Neural cell (in vitro differentiated cells): ENCODE measurements at regions not wholly inside any gene's neighbourhood (a gene's known extent, or its start where the extent isn't known, plus 50 kb on each side); places are given as distances from the start of the nearest gene placed in this dataset.
"Not testable (repeated sequence)": the region's sequence is repeated elsewhere in the genome, so short reads cannot be mapped to it uniquely, and the experiment has no call there.

Experiments used
- H2AFZ ChIP-seq: fragments of 200-600, 300-800 bp; sonication (generic), shearing (Covaris generic); 2 replicates; pipeline ENCODE4 v1.6.0; 2014; ENCODE audit warnings: low read depth, mild to moderate bottlenecking, antibody characterized with exemption, low read length, moderate library complexity
- H3F3A ChIP-seq: fragments of 200-600 bp; shearing (Covaris generic); 2 replicates; pipeline ENCODE4 v1.6.1; 2016; ENCODE audit warnings: mild to moderate bottlenecking, moderate library complexity, mixed read lengths, antibody characterized with exemption, low read length; ENCODE audit not compliant: insufficient read depth, poor library complexity, severe bottlenecking
- H3K27ac ChIP-seq: fragments of 200-600, 300-800 bp; sonication (generic), shearing (Covaris generic); 2 replicates; pipeline ENCODE4 v1.5.1; 2014; ENCODE audit warnings: mild to moderate bottlenecking, low read length, moderate library complexity
- H3K27me3 ChIP-seq: fragments of 300-800, 200-600 bp; sonication (generic), shearing (Covaris generic); 2 replicates; pipeline ENCODE4 v1.6.0; 2014; ENCODE audit warnings: mild to moderate bottlenecking, low read depth, low read length, moderate library complexity; ENCODE audit not compliant: insufficient read depth
- H3K36me3 ChIP-seq: fragments of 300-800, 200-600 bp; sonication (generic), shearing (Covaris generic); 2 replicates; pipeline ENCODE4 v1.5.1; 2014; ENCODE audit warnings: mild to moderate bottlenecking, antibody characterized with exemption, low read length, moderate library complexity; ENCODE audit not compliant: insufficient read depth
- H3K4me2 ChIP-seq: fragments of 300-800, 200-600 bp; sonication (generic), shearing (Covaris generic); 2 replicates; pipeline ENCODE4 v1.6.0; 2014; ENCODE audit warnings: mild to moderate bottlenecking, low read length
- H3K4me3 ChIP-seq: fragments of 300-800, 200-600 bp; sonication (generic), shearing (Covaris generic); 2 replicates; pipeline ENCODE4 v1.5.1; 2014; ENCODE audit warnings: mild to moderate bottlenecking, low read length, moderate library complexity
- H3K79me2 ChIP-seq: fragments of 200-600 bp; shearing (Covaris generic); replicated peaks from 2 replicates; pipeline ENCODE4 v1.6.0; 2014; ENCODE audit warnings: mild to moderate bottlenecking, low read length, moderate library complexity; ENCODE audit not compliant: insufficient read depth
- H3K9ac ChIP-seq: fragments of 300-800, 200-600 bp; sonication (generic), shearing (Covaris generic); 2 replicates; pipeline ENCODE4 v1.6.1; 2016; ENCODE audit warnings: mild to moderate bottlenecking, low read length, mixed read lengths
- H3K9me2 ChIP-seq: fragments of 200-600 bp; shearing (Covaris generic); 2 replicates; pipeline ENCODE4 v1.6.1; 2016; ENCODE audit warnings: mild to moderate bottlenecking, low read length, mixed read lengths; ENCODE audit not compliant: insufficient read depth
- H3K9me3 ChIP-seq: fragments of 200-600, 300-800 bp; sonication (generic), shearing (Covaris generic); 2 replicates; pipeline ENCODE4 v1.6.1; 2016; ENCODE audit warnings: mild to moderate bottlenecking, mixed run types, low read length, moderate library complexity, mixed read lengths
- H4K20me1 ChIP-seq: fragments of 200-600 bp; shearing (Covaris generic); 2 replicates; pipeline ENCODE4 v1.6.1; 2016; ENCODE audit warnings: mild to moderate bottlenecking, mixed run types; ENCODE audit not compliant: insufficient read depth
- EP300 ChIP-seq: fragments of 450-650 bp; conservative IDR thresholded peaks from 2 replicates; pipeline ENCODE4 v1.6.1; 2014; ENCODE audit warnings: antibody characterized with exemption, mild to moderate bottlenecking, moderate library complexity; ENCODE audit not compliant: poor library complexity, severe bottlenecking
- EZH2 ChIP-seq: fragments of 200-600, 300-800 bp; shearing (Covaris generic), sonication (generic); IDR thresholded peaks from 2 replicates; pipeline ENCODE4 v1.6.1; 2014; ENCODE audit warnings: antibody characterized with exemption, low read length, borderline replicate concordance, mild to moderate bottlenecking; ENCODE audit not compliant: insufficient read depth, poor library complexity, severe bottlenecking
- MXI1 ChIP-seq: fragments of 450-650 bp; conservative IDR thresholded peaks from 2 replicates; pipeline ENCODE4 v1.6.1; 2014; ENCODE audit warnings: antibody characterized with exemption, mild to moderate bottlenecking; ENCODE audit not compliant: poor library complexity, severe bottlenecking
- POLR2AphosphoS5 ChIP-seq: IDR thresholded peaks from 2 replicates; pipeline ENCODE4 v1.6.1; 2012
- RAD21 ChIP-seq: fragments of 450-650 bp; conservative IDR thresholded peaks from 2 replicates; pipeline ENCODE4 v1.6.1; 2014; ENCODE audit warnings: antibody characterized with exemption, mild to moderate bottlenecking, moderate library complexity
- SMC3 ChIP-seq: fragments of 450-650 bp; conservative IDR thresholded peaks from 2 replicates; pipeline ENCODE4 v1.6.1; 2014; ENCODE audit warnings: antibody characterized with exemption, mild to moderate bottlenecking, moderate library complexity; ENCODE audit not compliant: poor library complexity
- TAF1 ChIP-seq: IDR thresholded peaks from 2 replicates; pipeline ENCODE4 v1.6.1; 2012; ENCODE audit warnings: low read depth
- TF ChIP-seq, protein P1 (sequence below): fragments of 450-650 bp; IDR thresholded peaks from 2 replicates; pipeline ENCODE4 v1.5.1; 2014; ENCODE audit warnings: antibody characterized with exemption, mild to moderate bottlenecking, moderate library complexity; ENCODE audit not compliant: poor library complexity, severe bottlenecking
- TF ChIP-seq, protein P2 (sequence below): IDR thresholded peaks from 2 replicates; pipeline ENCODE4 v1.6.1; 2012; ENCODE audit warnings: borderline replicate concordance

DNA sequence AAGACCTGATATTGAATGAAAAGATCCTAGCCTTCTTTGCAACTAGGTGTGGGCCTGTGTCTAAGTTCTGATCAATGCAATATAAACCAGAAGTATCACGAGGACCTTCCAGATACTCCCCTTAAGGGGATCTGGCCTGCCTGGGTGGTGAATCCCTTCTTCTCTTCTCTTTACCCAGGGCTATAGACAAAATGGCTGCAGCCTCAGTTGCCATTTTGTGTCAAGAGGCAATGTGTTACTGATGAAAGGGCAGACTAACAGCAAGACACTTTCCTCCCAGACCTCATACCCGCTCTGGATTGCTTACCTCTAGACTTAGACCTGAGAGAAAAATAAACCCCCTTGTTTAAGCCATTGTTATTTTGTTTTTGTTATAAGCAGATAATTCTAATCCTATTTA lies 84.5 kb upstream of the CHD6 start:
- TF ChIP-seq POLR2AphosphoS5, result no peak
- TF ChIP-seq, protein P1, sequence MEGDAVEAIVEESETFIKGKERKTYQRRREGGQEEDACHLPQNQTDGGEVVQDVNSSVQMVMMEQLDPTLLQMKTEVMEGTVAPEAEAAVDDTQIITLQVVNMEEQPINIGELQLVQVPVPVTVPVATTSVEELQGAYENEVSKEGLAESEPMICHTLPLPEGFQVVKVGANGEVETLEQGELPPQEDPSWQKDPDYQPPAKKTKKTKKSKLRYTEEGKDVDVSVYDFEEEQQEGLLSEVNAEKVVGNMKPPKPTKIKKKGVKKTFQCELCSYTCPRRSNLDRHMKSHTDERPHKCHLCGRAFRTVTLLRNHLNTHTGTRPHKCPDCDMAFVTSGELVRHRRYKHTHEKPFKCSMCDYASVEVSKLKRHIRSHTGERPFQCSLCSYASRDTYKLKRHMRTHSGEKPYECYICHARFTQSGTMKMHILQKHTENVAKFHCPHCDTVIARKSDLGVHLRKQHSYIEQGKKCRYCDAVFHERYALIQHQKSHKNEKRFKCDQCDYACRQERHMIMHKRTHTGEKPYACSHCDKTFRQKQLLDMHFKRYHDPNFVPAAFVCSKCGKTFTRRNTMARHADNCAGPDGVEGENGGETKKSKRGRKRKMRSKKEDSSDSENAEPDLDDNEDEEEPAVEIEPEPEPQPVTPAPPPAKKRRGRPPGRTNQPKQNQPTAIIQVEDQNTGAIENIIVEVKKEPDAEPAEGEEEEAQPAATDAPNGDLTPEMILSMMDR, result no peak
- TF ChIP-seq MXI1, result no peak
- TF ChIP-seq EP300, result no peak
- no peak overlapping the region for H3K4me2 ChIP-seq
- no peaks in the 10 kb centered on the region for H3F3A ChIP-seq
- no peak overlapping the region for H3K4me3 ChIP-seq
- H3K9ac ChIP-seq, result no peak overlapping the region
- H3K79me2 ChIP-seq, result no peaks in the 10 kb centered on the region
- H3K9me2 ChIP-seq, result no peaks in the 10 kb centered on the region
- no peaks in the 10 kb centered on the region for H3K9me3 ChIP-seq
- H3K27me3 ChIP-seq, result no peaks in the 10 kb centered on the region
- no peak overlapping the region for H2AFZ ChIP-seq
- no peaks in the 10 kb centered on the region for H3K36me3 ChIP-seq
- H3K27ac ChIP-seq, result no peak overlapping the region
- no peaks in the 10 kb centered on the region for H4K20me1 ChIP-seq

DNA sequence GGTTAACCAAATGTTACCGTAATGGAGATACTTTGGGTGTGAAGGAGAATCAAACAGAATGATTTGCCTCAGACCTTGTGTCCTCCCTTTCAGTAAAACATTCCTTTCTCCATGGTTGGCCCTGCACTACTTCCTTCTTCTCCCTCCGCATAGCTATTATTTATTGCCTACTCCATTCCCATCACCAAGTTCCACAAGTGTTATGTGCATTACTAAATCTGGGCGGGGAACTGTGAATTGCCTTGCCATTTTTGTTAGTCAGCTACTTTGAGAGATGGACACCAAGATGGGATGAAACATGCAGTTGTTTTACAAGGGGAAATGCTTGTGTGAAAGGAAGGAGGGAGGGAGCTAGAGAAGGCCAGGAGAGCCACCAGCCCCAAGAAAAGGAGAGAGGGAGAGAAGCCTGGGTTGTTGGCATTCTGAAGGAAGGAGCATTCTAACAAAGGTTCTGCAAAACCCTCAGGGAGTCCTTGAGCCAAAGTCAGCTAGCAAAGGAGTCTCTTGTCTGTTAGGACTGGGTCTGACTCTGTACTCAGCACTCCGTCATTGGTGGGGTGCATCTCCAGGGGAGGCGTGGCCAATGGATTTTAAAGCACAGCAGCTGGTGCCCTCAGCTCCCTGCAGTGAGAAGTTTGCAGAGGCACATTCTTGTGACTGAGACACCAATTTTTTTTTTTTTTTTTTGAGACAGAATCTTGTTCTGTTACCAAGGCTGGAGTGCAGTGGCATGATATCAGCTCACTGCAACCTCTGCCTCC lies 83.6 kb upstream of the CHD6 start:
- Histone ChIP-seq H3K9me2 (no peaks in the 10 kb centered on the region), H3F3A (no peaks in the 10 kb centered on the region), H3K79me2 (no peaks in the 10 kb centered on the region), H3K27me3 (no peaks in the 10 kb centered on the region), H3K9ac (no peak overlapping the region), H3K36me3 (no peaks in the 10 kb centered on the region), H2AFZ (no peak overlapping the region), H3K4me3 (no peak overlapping the region), H4K20me1 (no peaks in the 10 kb centered on the region), H3K9me3 (no peaks in the 10 kb centered on the region), H3K27ac (no peak overlapping the region), H3K4me2 (no peak overlapping the region)
- TF ChIP-seq TAF1 (no peak), EP300 (no peak), POLR2AphosphoS5 (no peak), SMC3 (no peak), MXI1 (no peak), EZH2 (no peak), RAD21 (no peak)
- TF ChIP-seq, protein P2, sequence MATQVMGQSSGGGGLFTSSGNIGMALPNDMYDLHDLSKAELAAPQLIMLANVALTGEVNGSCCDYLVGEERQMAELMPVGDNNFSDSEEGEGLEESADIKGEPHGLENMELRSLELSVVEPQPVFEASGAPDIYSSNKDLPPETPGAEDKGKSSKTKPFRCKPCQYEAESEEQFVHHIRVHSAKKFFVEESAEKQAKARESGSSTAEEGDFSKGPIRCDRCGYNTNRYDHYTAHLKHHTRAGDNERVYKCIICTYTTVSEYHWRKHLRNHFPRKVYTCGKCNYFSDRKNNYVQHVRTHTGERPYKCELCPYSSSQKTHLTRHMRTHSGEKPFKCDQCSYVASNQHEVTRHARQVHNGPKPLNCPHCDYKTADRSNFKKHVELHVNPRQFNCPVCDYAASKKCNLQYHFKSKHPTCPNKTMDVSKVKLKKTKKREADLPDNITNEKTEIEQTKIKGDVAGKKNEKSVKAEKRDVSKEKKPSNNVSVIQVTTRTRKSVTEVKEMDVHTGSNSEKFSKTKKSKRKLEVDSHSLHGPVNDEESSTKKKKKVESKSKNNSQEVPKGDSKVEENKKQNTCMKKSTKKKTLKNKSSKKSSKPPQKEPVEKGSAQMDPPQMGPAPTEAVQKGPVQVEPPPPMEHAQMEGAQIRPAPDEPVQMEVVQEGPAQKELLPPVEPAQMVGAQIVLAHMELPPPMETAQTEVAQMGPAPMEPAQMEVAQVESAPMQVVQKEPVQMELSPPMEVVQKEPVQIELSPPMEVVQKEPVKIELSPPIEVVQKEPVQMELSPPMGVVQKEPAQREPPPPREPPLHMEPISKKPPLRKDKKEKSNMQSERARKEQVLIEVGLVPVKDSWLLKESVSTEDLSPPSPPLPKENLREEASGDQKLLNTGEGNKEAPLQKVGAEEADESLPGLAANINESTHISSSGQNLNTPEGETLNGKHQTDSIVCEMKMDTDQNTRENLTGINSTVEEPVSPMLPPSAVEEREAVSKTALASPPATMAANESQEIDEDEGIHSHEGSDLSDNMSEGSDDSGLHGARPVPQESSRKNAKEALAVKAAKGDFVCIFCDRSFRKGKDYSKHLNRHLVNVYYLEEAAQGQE, result no peak
- TF ChIP-seq, protein P1, result no peak

DNA sequence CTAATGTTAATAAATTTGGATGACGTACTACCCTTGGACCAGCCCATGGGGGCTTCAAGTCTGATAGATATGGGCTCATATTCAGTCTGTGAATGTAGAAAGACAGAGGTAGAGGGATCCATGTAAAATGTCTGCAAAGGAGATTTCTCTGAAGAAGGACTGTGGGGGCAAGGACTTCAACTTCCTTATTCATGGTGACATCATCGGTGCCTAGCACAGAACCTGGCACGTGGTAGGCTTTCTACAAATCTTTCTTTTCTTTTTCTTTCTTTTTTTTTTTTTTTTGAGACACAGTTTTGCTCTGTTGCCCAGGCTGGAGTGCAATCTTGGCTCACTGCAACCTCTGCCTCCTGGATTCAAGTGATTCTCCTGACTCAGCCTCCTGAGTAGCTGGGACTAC lies 81.5 kb upstream of the CHD6 start:
- H4K20me1 ChIP-seq, H3K4me2 ChIP-seq, H3K4me3 ChIP-seq, H3K36me3 ChIP-seq, H3F3A ChIP-seq, H3K9me2 ChIP-seq, H2AFZ ChIP-seq, H3K27ac ChIP-seq, H3K9me3 ChIP-seq, H3K9ac ChIP-seq, H3K27me3 ChIP-seq, H3K79me2 ChIP-seq: not testable (repeated sequence)
